Breast epithelium (tissue), 4 donors: ENCODE measurements at regions not wholly inside any gene's neighbourhood (a gene's known extent, or its start where the extent isn't known, plus 50 kb on each side); places are given as distances from the start of the nearest gene placed in this dataset.
"Not testable (repeated sequence)": the region's sequence is repeated elsewhere in the genome, so short reads cannot be mapped to it uniquely, and the experiment has no call there.

ENCODE experiments used
- DNase-seq, 2 donors: peaks; one replicate each; pipeline ENCODE4 v3.0.0-alpha.2; 2019; ENCODE audit warnings: low spot score in 2 of 2
- H3K27ac ChIP-seq, 2 donors: fragments of 200-600 bp; sonication (generic) in 1 of 2; one replicate each; pipeline ENCODE4 v1.5.1; 2016 to 2019; ENCODE audit warnings: mild to moderate bottlenecking in 1 of 2
- H3K27me3 ChIP-seq, 2 donors: fragments of 200-600 bp; sonication (generic) in 1 of 2; one replicate each; pipeline versions ENCODE4 v1.5.1 to v1.6.0; 2017 to 2019; ENCODE audit warnings: control low read depth in 1 of 2, mild to moderate bottlenecking in 1 of 2
- H3K36me3 ChIP-seq: fragments of 200-600 bp; one replicate; pipeline ENCODE4 v1.5.1; 2019
- H3K4me1 ChIP-seq, 2 donors: fragments of 200-600 bp; sonication (generic); one replicate each; pipeline ENCODE4 v1.5.1; 2016 to 2019; ENCODE audit warnings: control low read depth in 1 of 2
- H3K4me3 ChIP-seq, 3 donors: fragments of 200-600 bp; sonication (generic); 1 replicate in 2 of 3; 2 replicates in 1 of 3; pipeline ENCODE4 v1.5.1; 2016 to 2019; ENCODE audit warnings: mild to moderate bottlenecking in 3 of 3, moderate library complexity in 2 of 3
- H3K9me3 ChIP-seq, 2 donors: fragments of 200-600 bp; sonication (generic) in 1 of 2; one replicate each; pipeline ENCODE4 v1.5.1; 2016 to 2019; ENCODE audit warnings: control low read depth in 1 of 2
- POLR2A ChIP-seq: fragments of 450-650 bp; IDR thresholded peaks from one replicate; pipeline ENCODE4 v1.6.1; 2016; ENCODE audit warnings: antibody characterized with exemption, mild to moderate bottlenecking, moderate library complexity
- POLR2AphosphoS5 ChIP-seq, 3 donors: sonication (generic); formaldehyde crosslinking; IDR thresholded peaks; one replicate each; pipeline ENCODE4 v1.6.1; 2017; ENCODE audit warnings: antibody characterized with exemption in 3 of 3
- intact Hi-C: fragments of 100-400 bp; cut with DNase I; formaldehyde crosslinking; loops from one replicate; pipeline ENCODE4 v1.15.1; 2023; ENCODE audit warnings: low total_unique reads
- TF ChIP-seq, protein P1 (sequence below), 3 donors: fragments of 450-650 bp; IDR thresholded peaks; one replicate each; pipeline ENCODE4 v1.5.1; 2016 to 2017; ENCODE audit warnings: antibody characterized with exemption in 3 of 3, mild to moderate bottlenecking in 3 of 3, moderate library complexity in 3 of 3

- Histone ChIP-seq H3K36me3 (no peaks in the 10 kb centered on the region), H3K4me3 (no peak overlapping the region), H3K4me1 (peaks cover 0 to 4% of the 10 kb centered on the region in 2 donors), H3K27ac (no peak overlapping the region), H3K9me3 (no peaks in the 10 kb centered on the region), H3K27me3 (no peaks in the 10 kb centered on the region)
- intact Hi-C loops: no loop called here
- DNase-seq: no peak
- TF ChIP-seq POLR2A (no peak), POLR2AphosphoS5 (IDR thresholded peaks at IDR 0.05) (no peak)
- TF ChIP-seq, protein P1, sequence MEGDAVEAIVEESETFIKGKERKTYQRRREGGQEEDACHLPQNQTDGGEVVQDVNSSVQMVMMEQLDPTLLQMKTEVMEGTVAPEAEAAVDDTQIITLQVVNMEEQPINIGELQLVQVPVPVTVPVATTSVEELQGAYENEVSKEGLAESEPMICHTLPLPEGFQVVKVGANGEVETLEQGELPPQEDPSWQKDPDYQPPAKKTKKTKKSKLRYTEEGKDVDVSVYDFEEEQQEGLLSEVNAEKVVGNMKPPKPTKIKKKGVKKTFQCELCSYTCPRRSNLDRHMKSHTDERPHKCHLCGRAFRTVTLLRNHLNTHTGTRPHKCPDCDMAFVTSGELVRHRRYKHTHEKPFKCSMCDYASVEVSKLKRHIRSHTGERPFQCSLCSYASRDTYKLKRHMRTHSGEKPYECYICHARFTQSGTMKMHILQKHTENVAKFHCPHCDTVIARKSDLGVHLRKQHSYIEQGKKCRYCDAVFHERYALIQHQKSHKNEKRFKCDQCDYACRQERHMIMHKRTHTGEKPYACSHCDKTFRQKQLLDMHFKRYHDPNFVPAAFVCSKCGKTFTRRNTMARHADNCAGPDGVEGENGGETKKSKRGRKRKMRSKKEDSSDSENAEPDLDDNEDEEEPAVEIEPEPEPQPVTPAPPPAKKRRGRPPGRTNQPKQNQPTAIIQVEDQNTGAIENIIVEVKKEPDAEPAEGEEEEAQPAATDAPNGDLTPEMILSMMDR (IDR thresholded peaks at IDR 0.05): no peak
Measured at GRCh38 chr5:56297851-56298250, 64.7 kb upstream of the ANKRD55 start.

- not testable (repeated sequence) for H3K36me3 ChIP-seq, H3K27ac ChIP-seq
Measured at GRCh38 chr5:56295311-56295710, 62.2 kb upstream of the ANKRD55 start.

GRCh38 chr5:56294354-56294753 is 61.2 kb upstream of the ANKRD55 start:
- no peak overlapping the region for H3K4me3 ChIP-seq
- H3K36me3 ChIP-seq: no peaks in the 10 kb centered on the region
- TF ChIP-seq POLR2A: no peak
- TF ChIP-seq, protein P1 (IDR thresholded peaks at IDR 0.05): no peak
- TF ChIP-seq POLR2AphosphoS5 (IDR thresholded peaks at IDR 0.05): no peak
- DNase-seq: no peak
- intact Hi-C loops: loop anchor here (1.0 kb wide), 1 partner anchor 33 kb away; no protein-coding TSS in a partner anchor
- no peak overlapping the region for H3K27ac ChIP-seq
- H3K9me3 ChIP-seq: no peaks in the 10 kb centered on the region
- no peaks in the 10 kb centered on the region for H3K27me3 ChIP-seq
- H3K4me1 ChIP-seq: peaks cover 0 to 4% of the 10 kb centered on the region in 2 donors

More at GRCh38 chr5:56295311-56295710, 62.2 kb upstream of the ANKRD55 start:
- H3K9me3 ChIP-seq, H3K4me3 ChIP-seq, H3K27me3 ChIP-seq, H3K4me1 ChIP-seq, DNase-seq, intact Hi-C loops: not testable (repeated sequence)

- H3K27me3 ChIP-seq, H3K27ac ChIP-seq, intact Hi-C loops, H3K4me3 ChIP-seq, DNase-seq, H3K4me1 ChIP-seq, H3K36me3 ChIP-seq, H3K9me3 ChIP-seq: not testable (repeated sequence)
Measured at GRCh38 chr5:56292874-56293273, 59.7 kb upstream of the ANKRD55 start.

DNA sequence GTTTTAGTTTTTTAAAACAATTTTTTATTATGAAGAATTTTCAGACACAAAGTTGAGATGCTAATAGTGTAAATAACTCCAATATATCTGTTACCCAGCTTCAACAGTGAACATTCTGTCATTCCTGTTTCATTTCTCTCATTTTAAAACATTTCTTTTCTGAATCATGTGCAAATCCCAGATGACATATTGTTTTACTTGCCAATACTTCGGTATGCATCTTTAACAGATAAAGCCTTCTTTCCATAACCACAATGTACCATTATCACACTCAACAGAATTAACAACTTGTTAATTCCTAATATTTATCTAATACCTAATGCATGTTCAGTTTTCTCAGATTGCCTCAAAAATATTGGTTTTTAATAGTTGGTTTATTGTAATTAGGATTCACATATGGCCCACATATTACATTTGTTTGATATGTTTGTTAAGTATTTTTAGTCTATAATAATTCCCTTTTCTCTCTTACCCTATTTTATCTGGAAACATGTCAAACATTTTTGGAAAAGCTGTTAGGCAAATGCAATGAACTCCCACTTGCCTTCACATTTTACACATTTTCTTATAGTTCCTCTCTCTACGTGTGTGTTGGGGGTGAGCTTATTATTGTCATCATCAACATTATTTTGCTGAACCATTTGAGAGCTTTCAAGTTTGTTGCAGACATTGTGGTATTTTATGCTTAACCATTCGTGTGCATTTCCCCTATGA is 58.7 kb upstream of the ANKRD55 start:
- TF ChIP-seq POLR2AphosphoS5 (IDR thresholded peaks at IDR 0.05) (no peak), POLR2A (no peak)
- TF ChIP-seq, protein P1 (IDR thresholded peaks at IDR 0.05): no peak
- Histone ChIP-seq H3K27me3 (no peaks in the 10 kb centered on the region), H3K27ac (no peak overlapping the region), H3K36me3 (no peaks in the 10 kb centered on the region), H3K9me3 (no peaks in the 10 kb centered on the region), H3K4me1 (no peaks in the 10 kb centered on the region), H3K4me3 (no peak overlapping the region)
- no peak for DNase-seq
- intact Hi-C loops: no loop called here

- Histone ChIP-seq H3K4me1 (no peaks in the 10 kb centered on the region), H3K27me3 (no peaks in the 10 kb centered on the region), H3K9me3 (no peaks in the 10 kb centered on the region), H3K36me3 (no peaks in the 10 kb centered on the region), H3K4me3 (no peak overlapping the region), H3K27ac (no peak overlapping the region)
- TF ChIP-seq, protein P1 (IDR thresholded peaks at IDR 0.05): no peak
- no peak for TF ChIP-seq POLR2A
- no peak for TF ChIP-seq POLR2AphosphoS5 (IDR thresholded peaks at IDR 0.05)
- no peak for DNase-seq
- intact Hi-C loops: no loop called here
Measured at GRCh38 chr5:56291079-56291643, 58.0 kb upstream of the ANKRD55 start.
